Cardiac fibroblast (primary cell): ENCODE measurements at regions not wholly inside any gene's neighbourhood (a gene's known extent, or its start where the extent isn't known, plus 50 kb on each side); places are given as distances from the start of the nearest gene placed in this dataset.

ENCODE experiments used
- DNase-seq, 2 donors: peaks; one replicate each; pipeline versions ENCODE4 v3.0.0 to v3.0.0-alpha.2; 2010; ENCODE audit warnings: low read depth in 2 of 2
- H3K4me3 ChIP-seq, 2 donors: replicated peaks in 1 of 2; 1 replicate in 1 of 2; 2 replicates in 1 of 2; pipeline ENCODE4 v1.5.1; 2011; ENCODE audit warnings: low read depth in 2 of 2, low read length in 2 of 2, mild to moderate bottlenecking in 2 of 2, moderate library complexity in 1 of 2
- TF ChIP-seq, protein P1 (sequence below): IDR thresholded peaks from one replicate; pipeline ENCODE4 v1.5.1; 2011; ENCODE audit warnings: low read depth, mild to moderate bottlenecking, low read length, inconsistent platforms

DNA sequence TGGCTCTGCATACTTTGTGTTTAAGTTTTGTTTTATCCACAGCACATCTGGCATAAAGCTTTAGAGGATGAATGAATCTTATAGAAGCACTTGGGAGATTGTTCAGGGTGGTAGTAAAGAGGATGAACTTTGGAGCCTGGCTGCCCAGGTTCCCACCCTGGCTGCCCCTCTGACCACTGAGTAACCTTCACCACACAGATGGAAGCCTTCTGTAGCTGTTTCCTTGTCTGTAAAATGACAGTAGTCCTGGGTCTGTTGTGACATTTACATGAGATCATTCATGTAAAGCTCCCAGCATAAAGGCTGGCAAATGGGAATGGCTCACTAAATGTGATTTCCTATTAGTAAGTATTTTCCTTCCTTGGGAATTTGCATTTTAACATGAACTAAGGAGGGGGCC is 85.7 kb upstream of the FAM169A start:
- DNase-seq = no peak
- no peak overlapping the region for H3K4me3 ChIP-seq
- TF ChIP-seq, protein P1, sequence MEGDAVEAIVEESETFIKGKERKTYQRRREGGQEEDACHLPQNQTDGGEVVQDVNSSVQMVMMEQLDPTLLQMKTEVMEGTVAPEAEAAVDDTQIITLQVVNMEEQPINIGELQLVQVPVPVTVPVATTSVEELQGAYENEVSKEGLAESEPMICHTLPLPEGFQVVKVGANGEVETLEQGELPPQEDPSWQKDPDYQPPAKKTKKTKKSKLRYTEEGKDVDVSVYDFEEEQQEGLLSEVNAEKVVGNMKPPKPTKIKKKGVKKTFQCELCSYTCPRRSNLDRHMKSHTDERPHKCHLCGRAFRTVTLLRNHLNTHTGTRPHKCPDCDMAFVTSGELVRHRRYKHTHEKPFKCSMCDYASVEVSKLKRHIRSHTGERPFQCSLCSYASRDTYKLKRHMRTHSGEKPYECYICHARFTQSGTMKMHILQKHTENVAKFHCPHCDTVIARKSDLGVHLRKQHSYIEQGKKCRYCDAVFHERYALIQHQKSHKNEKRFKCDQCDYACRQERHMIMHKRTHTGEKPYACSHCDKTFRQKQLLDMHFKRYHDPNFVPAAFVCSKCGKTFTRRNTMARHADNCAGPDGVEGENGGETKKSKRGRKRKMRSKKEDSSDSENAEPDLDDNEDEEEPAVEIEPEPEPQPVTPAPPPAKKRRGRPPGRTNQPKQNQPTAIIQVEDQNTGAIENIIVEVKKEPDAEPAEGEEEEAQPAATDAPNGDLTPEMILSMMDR = no peak

DNA sequence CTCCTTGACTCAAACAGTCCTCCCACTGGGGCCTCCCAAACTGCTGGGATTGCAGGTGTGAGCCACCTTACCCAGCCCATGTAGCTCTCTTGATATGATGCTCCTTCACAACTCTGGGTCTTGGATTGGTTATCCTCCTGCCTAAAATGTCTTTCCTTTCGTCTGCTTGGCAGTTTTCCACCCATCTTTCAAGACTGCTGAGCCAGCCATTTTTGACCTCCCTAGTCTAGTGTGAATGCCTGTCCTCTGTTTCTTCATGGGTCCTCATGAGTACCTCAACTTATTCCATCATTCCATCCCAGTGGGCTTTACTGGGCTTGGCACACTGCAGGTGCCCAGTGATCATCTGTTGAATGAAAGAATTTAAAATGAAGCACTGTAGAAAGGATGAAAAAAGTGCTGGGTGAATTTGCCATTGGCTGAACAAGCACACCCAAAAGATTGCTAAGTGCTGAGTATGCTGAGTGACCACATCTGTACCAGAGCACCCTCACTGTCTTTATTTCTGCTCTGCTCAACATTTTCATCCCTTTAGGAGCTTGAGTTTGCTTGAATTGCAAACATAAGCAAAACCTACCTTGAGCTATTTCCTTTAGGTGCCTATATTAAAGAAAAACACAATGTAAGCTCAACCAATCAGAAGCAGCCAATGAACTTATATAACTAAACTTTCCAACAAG is 84.8 kb upstream of the FAM169A start:
- TF ChIP-seq, protein P1 = no peak
- peak in 1 of 2 donors; percentile 23 for DNase-seq
- H3K4me3 ChIP-seq = no peak overlapping the region

DNA sequence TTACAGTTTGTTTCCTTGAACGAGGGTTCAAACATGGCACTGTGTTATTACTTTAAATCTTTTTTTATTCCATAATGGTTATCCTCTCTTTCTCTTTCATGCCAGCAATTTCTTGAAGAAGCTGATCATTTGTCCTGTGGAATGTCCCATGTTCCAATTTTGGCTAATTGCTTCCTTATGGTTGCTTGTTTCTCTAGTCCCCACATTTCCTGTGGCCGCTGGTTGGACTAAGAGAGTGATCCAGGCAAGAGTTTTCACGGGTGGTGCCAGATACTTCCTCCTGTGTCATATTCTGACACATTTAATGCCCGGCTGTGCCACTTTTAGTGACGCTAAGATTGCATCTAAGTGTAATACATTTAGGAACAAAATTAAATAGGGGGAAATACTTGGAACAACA is 83.8 kb upstream of the FAM169A start:
- no peak for DNase-seq
- TF ChIP-seq, protein P1 = no peak
- no peak overlapping the region for H3K4me3 ChIP-seq

DNA sequence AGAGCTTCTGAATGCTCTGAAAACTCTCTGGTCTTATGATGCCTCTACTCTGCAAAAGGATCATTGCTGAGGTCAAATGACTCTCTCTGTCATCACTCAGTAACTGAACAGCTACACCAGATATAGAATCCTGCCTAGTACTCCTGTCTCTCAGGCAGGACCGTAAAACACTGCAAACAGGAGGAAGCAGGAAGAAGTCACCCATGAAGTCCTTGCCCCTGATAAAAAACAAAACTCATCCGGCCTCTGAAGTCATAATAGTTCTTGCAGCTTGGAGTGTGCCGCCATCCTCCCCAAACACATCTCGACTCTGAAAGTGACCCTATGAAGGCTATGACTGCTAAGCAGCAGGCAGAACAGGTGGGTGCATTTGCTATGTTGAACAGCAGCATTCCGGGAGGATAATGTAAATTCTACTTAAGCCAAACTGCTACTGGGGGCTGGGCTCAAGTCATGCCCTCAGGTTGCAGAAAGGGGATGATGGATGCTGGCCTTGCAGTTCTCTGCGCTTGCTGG is 81.9 kb upstream of the FAM169A start:
- no peak overlapping the region for H3K4me3 ChIP-seq
- peak; percentile 16 to 42 for DNase-seq
- TF ChIP-seq, protein P1 = no peak

DNA sequence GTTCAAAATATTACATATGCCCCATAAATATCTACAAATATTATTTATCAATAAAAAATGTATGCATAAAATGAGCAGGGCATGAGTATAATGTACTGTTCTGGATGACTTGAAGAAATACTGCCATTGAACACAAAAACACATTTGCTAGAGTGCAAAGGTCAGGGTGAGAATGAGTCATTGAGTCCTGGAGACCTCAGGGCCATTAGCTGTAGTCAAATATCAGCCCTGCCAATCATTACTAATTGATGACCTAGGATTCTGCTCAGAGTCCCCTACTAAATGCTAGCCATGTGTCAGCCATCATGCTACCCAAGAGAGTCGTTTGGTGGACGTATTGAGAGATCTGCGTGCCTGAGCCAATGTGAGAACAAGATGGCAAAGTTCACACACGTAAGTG is 80.3 kb upstream of the FAM169A start:
- TF ChIP-seq, protein P1 = no peak
- DNase-seq = no peak
- no peak overlapping the region for H3K4me3 ChIP-seq

DNA sequence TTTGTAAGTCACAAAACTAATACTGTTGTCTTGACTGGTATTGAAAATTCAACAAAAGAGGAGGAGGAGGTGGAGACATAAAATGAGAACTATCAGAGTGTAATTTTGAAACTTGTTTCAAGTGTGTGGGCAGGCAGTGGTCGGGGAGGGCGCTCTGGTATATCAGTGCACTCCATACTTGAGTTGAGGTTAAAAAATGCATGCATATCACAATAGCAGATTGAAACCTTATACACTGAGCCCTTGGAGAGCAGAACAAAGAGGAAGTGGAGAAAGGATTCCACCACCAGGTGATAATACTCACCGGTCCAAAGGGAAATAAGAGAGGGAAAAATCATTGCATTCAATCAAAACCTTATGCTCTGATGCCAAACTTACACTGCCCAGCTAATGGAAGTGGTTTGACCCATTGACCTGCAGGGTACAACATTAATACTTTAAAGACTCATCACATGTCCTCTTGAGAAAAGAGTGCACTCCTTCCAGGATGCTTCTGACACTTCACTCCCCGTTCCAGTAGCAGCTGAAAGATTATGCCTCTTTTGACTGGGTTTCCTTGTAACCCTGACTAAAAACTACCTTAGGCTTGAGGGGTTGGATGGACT is 79.5 kb upstream of the FAM169A start:
- no peak for DNase-seq
- TF ChIP-seq, protein P1 = no peak
- no peak overlapping the region for H3K4me3 ChIP-seq

DNA sequence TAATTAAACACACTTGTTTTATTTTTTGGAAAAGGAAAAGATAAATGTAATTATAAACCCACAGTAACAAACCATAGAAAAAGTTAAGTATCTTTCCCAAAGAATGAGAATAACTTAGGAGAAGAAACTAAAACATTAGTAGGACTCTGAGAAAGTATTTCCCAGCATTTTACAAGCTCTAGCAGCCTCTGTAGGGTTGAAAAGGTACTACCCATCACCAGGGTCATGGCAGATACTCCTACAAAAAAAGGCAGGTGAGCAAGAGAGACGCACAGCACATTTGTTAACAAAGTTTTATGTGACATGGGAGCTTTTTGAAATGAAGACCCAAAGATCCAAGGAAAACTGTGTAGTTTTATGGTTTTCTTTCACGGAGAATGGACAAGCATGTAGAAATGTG is 77.7 kb upstream of the FAM169A start:
- DNase-seq = no peak
- no peak overlapping the region for H3K4me3 ChIP-seq
- TF ChIP-seq, protein P1 = no peak
